ENCODE measurements at regions not wholly inside any gene's neighbourhood (a gene's known extent, or its start where the extent isn't known, plus 50 kb on each side); places are given as distances from the start of the nearest gene placed in this dataset.

GRCh38 chr10:121302541-121303180 is 295.6 kb downstream of the FGFR2 start:
- no peak overlapping the region for H3K4me3 ChIP-seq (ENCODE audit: control insufficient read depth, low read depth, low read length)
- TF ChIP-seq CTCF (conservative IDR thresholded peaks at IDR 0.05; ENCODE audit: control insufficient read depth, insufficient read depth, low read depth, low read length), result no peak
- no peak for DNase-seq (ENCODE audit: low read depth)

- DNase-seq (ENCODE audit: low read depth), result no peak
- no peak overlapping the region for H3K4me3 ChIP-seq (ENCODE audit: control insufficient read depth, low read depth, low read length)
- no peak for TF ChIP-seq CTCF (conservative IDR thresholded peaks at IDR 0.05; ENCODE audit: control insufficient read depth, insufficient read depth, low read depth, low read length)
These were observed 294.9 kb downstream of the FGFR2 start for GRCh38 chr10:121303287-121303890.

GRCh38 chr10:121305066-121305465 is 293.2 kb downstream of the FGFR2 start:
- H3K4me3 ChIP-seq (ENCODE audit: control insufficient read depth, low read depth, low read length), result no peak overlapping the region
- DNase-seq (ENCODE audit: low read depth), result no peak
- no peak for TF ChIP-seq CTCF (conservative IDR thresholded peaks at IDR 0.05; ENCODE audit: control insufficient read depth, insufficient read depth, low read depth, low read length)

GRCh38 chr10:121306159-121306673 is 292.0 kb downstream of the FGFR2 start:
- no peak overlapping the region for H3K4me3 ChIP-seq (ENCODE audit: control insufficient read depth, low read depth, low read length)
- no peak for DNase-seq (ENCODE audit: low read depth)
- no peak for TF ChIP-seq CTCF (conservative IDR thresholded peaks at IDR 0.05; ENCODE audit: control insufficient read depth, insufficient read depth, low read depth, low read length)

GRCh38 chr10:121307411-121307980 is 290.7 kb downstream of the FGFR2 start:
- no peak for TF ChIP-seq CTCF (conservative IDR thresholded peaks at IDR 0.05; ENCODE audit: control insufficient read depth, insufficient read depth, low read depth, low read length)
- no peak overlapping the region for H3K4me3 ChIP-seq (ENCODE audit: control insufficient read depth, low read depth, low read length)
- no peak for DNase-seq (ENCODE audit: low read depth)

GRCh38 chr10:121308020-121308419 is 290.2 kb downstream of the FGFR2 start:
- DNase-seq (ENCODE audit: low read depth), result no peak
- no peak for TF ChIP-seq CTCF (conservative IDR thresholded peaks at IDR 0.05; ENCODE audit: control insufficient read depth, insufficient read depth, low read depth, low read length)
- H3K4me3 ChIP-seq (ENCODE audit: control insufficient read depth, low read depth, low read length), result no peak overlapping the region
